GM13977 (cell line): ENCODE measurements at regions not wholly inside any gene's neighbourhood (a gene's known extent, or its start where the extent isn't known, plus 50 kb on each side); places are given as distances from the start of the nearest gene placed in this dataset.

Source experiments
- DNase-seq: peaks from one replicate; pipeline ENCODE4 v3.0.0; 2012; ENCODE audit warnings: low spot score
- in situ Hi-C: fragments of 300-500 bp; cut with MboI; formaldehyde crosslinking; loops from one replicate; pipeline ENCODE4 v1.12.0; 2022; ENCODE audit warnings: low sequenced_read_pairs, low pct_unique_long_range_greater_than_20kb, mixed read lengths, inconsistent platforms; ENCODE audit not compliant: unreplicated experiment
- TF ChIP-seq, protein P1 (sequence below): IDR thresholded peaks from 2 replicates; pipeline ENCODE4 v1.5.1; 2012; ENCODE audit warnings: mild to moderate bottlenecking, control low read depth; ENCODE audit not compliant: insufficient read depth; ENCODE audit errors: extremely low read depth, missing control alignments

DNA sequence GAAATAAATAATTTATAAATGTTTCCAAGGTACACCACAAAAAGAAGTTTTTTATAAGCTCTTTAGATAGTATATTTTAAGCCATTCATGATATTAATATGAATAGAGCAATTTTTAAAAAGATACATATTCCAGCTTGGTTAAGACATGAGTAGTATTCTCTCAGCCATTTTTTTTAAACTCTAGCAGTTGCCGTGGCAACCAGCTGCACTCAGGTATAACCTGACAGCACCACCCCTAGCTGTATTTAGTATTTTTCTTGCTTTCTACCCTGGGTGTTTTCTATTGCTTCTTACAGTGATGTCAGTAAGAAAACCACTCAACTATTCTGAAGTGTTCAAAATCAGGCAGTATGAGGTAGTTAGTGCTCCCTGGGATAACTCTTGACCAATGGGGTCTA is 496.3 kb upstream of the CNTN3 start:
- in situ Hi-C loops: no loop called here
- TF ChIP-seq, protein P1, sequence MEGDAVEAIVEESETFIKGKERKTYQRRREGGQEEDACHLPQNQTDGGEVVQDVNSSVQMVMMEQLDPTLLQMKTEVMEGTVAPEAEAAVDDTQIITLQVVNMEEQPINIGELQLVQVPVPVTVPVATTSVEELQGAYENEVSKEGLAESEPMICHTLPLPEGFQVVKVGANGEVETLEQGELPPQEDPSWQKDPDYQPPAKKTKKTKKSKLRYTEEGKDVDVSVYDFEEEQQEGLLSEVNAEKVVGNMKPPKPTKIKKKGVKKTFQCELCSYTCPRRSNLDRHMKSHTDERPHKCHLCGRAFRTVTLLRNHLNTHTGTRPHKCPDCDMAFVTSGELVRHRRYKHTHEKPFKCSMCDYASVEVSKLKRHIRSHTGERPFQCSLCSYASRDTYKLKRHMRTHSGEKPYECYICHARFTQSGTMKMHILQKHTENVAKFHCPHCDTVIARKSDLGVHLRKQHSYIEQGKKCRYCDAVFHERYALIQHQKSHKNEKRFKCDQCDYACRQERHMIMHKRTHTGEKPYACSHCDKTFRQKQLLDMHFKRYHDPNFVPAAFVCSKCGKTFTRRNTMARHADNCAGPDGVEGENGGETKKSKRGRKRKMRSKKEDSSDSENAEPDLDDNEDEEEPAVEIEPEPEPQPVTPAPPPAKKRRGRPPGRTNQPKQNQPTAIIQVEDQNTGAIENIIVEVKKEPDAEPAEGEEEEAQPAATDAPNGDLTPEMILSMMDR: no peak
- no peak for DNase-seq

- DNase-seq: no peak
- in situ Hi-C loops: no loop called here
- TF ChIP-seq, protein P1: no peak
Observed at GRCh38 chr3:75115695-75116094, 501.2 kb upstream of the CNTN3 start.

DNA sequence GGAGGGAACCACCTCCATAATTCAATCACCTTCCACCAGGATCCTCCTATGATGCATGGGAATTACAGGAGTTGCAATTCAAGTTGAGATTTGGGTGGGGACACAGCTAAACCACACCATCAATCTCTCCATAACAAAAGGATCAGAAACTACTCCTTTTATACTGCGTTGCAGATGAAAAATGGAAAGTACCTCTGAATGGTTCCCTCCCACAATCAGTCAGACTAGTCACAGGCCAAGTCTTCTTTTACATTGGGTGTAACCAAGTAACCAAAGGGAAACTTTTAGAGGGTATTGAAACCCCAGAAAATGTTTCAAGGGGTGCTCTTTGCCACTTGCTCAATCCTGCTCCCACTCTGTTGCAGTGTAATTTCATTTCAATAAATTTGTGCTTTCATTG is 504.3 kb upstream of the CNTN3 start:
- no peak for DNase-seq
- TF ChIP-seq, protein P1: no peak
- in situ Hi-C loops: no loop called here

- DNase-seq: no peak
- in situ Hi-C loops: no loop called here
- TF ChIP-seq, protein P1: no peak
Observed at GRCh38 chr3:75126556-75126955, 512.1 kb upstream of the CNTN3 start.

DNA sequence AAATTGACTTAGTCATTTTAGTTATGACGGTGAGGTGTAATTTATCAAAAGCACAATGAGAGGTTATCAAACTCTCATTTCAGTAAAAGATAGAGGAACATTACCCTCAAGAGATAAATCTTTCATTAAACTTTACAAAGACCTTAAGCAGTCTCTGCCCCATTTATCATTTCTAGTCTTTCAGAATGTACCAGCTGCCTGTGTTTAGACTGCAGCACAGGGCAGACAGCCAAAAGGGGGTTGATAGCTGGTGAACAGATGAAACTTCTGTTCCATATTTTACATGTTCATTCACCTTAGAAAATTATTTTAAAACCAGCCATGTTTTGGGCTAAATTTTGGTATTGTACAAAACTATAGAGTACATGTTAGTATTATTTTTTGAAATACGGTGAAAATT is 514.6 kb upstream of the CNTN3 start:
- TF ChIP-seq, protein P1: no peak
- DNase-seq: no peak
- in situ Hi-C loops: no loop called here

DNA sequence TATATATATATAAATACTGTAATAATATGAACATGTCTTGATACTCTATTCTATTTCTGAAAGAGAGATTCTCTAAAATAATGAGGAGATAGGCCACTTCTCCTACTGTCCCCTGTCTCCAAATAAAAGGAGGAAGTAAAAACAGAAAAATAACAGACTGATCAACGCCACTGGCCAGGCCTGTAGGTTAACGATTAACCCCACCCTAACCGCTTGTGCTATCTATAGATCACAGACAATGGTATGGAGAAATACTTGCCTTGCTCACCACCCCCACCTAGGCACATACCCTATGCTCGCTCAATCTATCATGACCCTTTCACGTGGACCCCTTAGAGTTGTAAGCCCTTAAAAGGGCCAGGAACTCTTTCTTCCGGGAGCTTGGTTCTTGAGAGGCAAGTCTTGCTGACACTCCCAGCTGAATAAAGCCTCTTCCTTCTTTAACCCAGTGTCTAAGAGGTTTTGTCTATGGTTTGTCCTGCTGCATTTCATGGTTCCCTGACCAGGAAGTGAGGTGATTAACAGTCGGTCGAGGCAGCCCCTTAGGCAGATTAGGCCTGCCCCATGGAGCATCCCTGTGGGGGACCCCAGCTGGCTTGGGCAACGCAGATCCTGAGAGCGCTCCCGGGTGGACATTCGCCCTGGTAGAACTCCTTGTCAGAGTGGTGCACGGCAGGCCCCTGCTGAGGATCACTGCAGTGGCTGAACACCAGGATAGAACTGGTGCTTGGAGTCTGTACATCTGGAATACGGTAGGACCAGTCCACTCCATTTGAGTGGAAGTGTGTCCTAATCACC is 521.8 kb upstream of the CNTN3 start:
- in situ Hi-C loops: no loop called here
- DNase-seq: no peak
- TF ChIP-seq, protein P1: no peak

DNA sequence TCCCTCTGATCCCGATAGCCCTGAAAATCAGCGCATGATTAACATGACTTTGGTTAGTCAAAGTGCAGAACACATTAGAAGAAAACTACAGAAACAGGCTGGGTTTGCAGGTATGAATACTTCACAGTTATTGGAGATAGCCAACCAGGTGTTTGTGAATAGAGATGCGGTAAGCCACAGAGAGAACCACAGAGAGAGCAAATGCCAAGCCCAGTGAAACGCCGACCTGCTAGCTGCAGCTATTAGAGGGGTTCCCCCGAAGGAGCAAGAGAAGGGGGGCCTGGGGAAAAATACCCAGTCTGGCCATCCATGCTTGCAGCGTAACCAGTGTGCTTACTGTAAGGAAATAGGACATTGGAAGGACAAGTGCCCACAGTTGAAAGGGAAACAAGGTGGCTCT is 523.9 kb upstream of the CNTN3 start:
- TF ChIP-seq, protein P1: no peak
- in situ Hi-C loops: no loop called here
- DNase-seq: no peak
